Osteoblast (primary cell): ENCODE measurements at regions not wholly inside any gene's neighbourhood (a gene's known extent, or its start where the extent isn't known, plus 50 kb on each side); places are given as distances from the start of the nearest gene placed in this dataset.
"Not testable (repeated sequence)": the region's sequence is repeated elsewhere in the genome, so short reads cannot be mapped to it uniquely, and the experiment has no call there.

Experiments
- DNase-seq: peaks from one replicate; pipeline ENCODE4 v3.0.0; 2011; ENCODE audit warnings: low spot score, mixed read lengths; ENCODE audit not compliant: insufficient read length; ENCODE audit errors: missing footprints
- H2AFZ ChIP-seq: 2 replicates; pipeline ENCODE4 v1.6.0; 2011; ENCODE audit warnings: mild to moderate bottlenecking, low read length
- H3K27ac ChIP-seq: 2 replicates; pipeline ENCODE4 v1.5.1; 2011; ENCODE audit warnings: mild to moderate bottlenecking, low read depth, low read length, moderate library complexity
- H3K27me3 ChIP-seq: 2 replicates; pipeline ENCODE4 v1.6.0; 2012; ENCODE audit warnings: mild to moderate bottlenecking, control low read depth, inconsistent platforms, low read length, moderate library complexity; ENCODE audit not compliant: insufficient read depth
- H3K36me3 ChIP-seq: 2 replicates; pipeline ENCODE4 v1.5.1; 2011; ENCODE audit warnings: mild to moderate bottlenecking, low read length, control low read depth, moderate library complexity; ENCODE audit not compliant: insufficient read depth
- H3K4me1 ChIP-seq: 2 replicates; pipeline ENCODE4 v1.5.1; 2011; ENCODE audit warnings: mild to moderate bottlenecking, low read length, control low read depth, moderate library complexity; ENCODE audit not compliant: insufficient read depth
- H3K4me2 ChIP-seq: 2 replicates; pipeline ENCODE4 v1.6.0; 2011; ENCODE audit warnings: mild to moderate bottlenecking, low read length; ENCODE audit not compliant: insufficient read depth
- H3K4me3 ChIP-seq: fragments of 200-600 bp; sonication (generic); 3 replicates; pipeline ENCODE4 v1.5.1; 2012; ENCODE audit warnings: mild to moderate bottlenecking, low read length, inconsistent platforms; ENCODE audit not compliant: insufficient read depth
- H3K79me2 ChIP-seq: 2 replicates; pipeline ENCODE4 v1.6.0; 2012; ENCODE audit warnings: mild to moderate bottlenecking, low read length, control low read depth, inconsistent platforms; ENCODE audit not compliant: insufficient read depth
- H3K9me3 ChIP-seq: 2 replicates; pipeline ENCODE4 v1.5.1; 2011; ENCODE audit warnings: low read depth, low read length, control low read depth
- H4K20me1 ChIP-seq: 2 replicates; pipeline ENCODE4 v1.6.0; 2012; ENCODE audit warnings: mild to moderate bottlenecking, low read length, control low read depth; ENCODE audit not compliant: insufficient read depth
- TF ChIP-seq, protein P1 (sequence below): IDR thresholded peaks from 2 replicates; pipeline ENCODE4 v1.5.1; 2011; ENCODE audit warnings: mild to moderate bottlenecking, low read depth, low read length, moderate library complexity; ENCODE audit errors: extremely low read depth

DNA sequence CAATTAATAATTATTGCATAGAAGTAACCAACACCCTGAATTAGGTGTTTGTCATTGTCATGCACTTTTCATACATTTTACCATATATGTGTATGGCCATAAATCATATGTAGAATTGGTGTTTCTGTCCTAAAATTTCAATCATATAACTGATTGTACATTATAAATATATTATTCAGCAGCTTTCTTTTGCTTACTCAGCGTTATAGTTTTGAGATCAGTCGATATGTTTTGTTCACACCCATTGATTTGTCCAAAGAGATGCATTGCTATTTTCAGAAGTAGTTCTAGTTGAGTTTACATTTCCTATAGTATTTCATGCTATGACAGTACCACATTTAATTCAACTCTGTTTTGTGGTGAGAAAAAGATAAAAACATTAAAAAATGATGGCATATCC lies 50.5 kb upstream of the PARP4 start:
- no peaks in the 10 kb centered on the region for H3K9me3 ChIP-seq
- H3K36me3 ChIP-seq, result no peaks in the 10 kb centered on the region
- peaks cover 7% of the 10 kb centered on the region for H3K27me3 ChIP-seq

DNA sequence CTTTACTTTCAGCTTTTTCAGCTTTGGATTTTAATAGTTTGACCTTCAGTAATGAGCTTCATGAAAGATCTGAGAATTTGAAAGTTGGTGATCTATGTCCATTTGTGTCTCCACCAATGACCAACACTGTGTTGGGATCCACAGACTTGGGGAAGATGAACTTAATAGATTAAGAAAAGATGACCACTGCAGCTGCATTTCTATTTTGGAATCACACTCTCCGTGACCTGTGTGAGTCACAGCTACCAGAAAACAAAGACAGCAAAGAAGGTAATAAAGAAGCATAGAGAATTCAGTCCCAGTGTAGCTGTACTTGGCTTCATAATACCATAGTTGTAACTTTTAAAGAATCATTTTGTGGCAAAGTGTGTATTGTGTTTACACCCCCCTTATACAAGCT lies 51.4 kb upstream of the PARP4 start:
- peak; percentile 51 for DNase-seq

More for the DNA sequence above, 50.5 kb upstream of the PARP4 start:
- TF ChIP-seq, protein P1, sequence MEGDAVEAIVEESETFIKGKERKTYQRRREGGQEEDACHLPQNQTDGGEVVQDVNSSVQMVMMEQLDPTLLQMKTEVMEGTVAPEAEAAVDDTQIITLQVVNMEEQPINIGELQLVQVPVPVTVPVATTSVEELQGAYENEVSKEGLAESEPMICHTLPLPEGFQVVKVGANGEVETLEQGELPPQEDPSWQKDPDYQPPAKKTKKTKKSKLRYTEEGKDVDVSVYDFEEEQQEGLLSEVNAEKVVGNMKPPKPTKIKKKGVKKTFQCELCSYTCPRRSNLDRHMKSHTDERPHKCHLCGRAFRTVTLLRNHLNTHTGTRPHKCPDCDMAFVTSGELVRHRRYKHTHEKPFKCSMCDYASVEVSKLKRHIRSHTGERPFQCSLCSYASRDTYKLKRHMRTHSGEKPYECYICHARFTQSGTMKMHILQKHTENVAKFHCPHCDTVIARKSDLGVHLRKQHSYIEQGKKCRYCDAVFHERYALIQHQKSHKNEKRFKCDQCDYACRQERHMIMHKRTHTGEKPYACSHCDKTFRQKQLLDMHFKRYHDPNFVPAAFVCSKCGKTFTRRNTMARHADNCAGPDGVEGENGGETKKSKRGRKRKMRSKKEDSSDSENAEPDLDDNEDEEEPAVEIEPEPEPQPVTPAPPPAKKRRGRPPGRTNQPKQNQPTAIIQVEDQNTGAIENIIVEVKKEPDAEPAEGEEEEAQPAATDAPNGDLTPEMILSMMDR, result no peak
- Histone ChIP-seq H3K4me2 (no peak overlapping the region), H4K20me1 (no peaks in the 10 kb centered on the region), H2AFZ (no peak overlapping the region), H3K4me3 (no peak overlapping the region), H3K4me1 (no peaks in the 10 kb centered on the region), H3K79me2 (no peaks in the 10 kb centered on the region), H3K27ac (no peak overlapping the region)
- DNase-seq, result no peak

DNA sequence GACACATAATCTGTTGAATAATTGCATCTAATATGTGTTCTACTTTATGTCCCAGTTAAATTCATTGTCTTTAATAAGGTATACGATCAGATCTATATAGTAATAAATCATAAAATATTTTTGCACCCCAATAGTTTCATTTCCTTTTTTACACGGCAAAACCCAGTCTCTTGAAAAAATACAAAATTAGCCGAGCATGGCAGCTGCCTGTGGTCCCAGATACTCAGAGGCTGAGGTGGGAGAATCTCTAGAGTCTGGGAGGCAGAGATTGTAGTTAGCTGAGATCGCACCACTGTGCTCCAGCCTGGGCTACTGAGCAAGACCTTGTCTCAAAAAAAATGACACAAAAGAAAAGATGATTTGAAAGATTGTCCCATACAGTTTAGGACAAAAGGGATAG lies 52.3 kb upstream of the PARP4 start:
- TF ChIP-seq, protein P1, result no peak
- H3K27ac ChIP-seq, result no peak overlapping the region
- DNase-seq, result no peak
- H3K36me3 ChIP-seq, result no peaks in the 10 kb centered on the region
- no peaks in the 10 kb centered on the region for H3K4me1 ChIP-seq
- no peaks in the 10 kb centered on the region for H3K79me2 ChIP-seq
- no peaks in the 10 kb centered on the region for H4K20me1 ChIP-seq
- H3K4me3 ChIP-seq, result no peak overlapping the region
- H2AFZ ChIP-seq, result no peak overlapping the region
- H3K27me3 ChIP-seq, result no peaks in the 10 kb centered on the region
- H3K9me3 ChIP-seq, result no peaks in the 10 kb centered on the region
- no peak overlapping the region for H3K4me2 ChIP-seq

More for the DNA sequence above, 51.4 kb upstream of the PARP4 start:
- not testable (repeated sequence) for H4K20me1 ChIP-seq, H2AFZ ChIP-seq, H3K4me2 ChIP-seq, H3K4me1 ChIP-seq, H3K27ac ChIP-seq, H3K9me3 ChIP-seq, H3K4me3 ChIP-seq, H3K36me3 ChIP-seq, H3K79me2 ChIP-seq, H3K27me3 ChIP-seq

DNA sequence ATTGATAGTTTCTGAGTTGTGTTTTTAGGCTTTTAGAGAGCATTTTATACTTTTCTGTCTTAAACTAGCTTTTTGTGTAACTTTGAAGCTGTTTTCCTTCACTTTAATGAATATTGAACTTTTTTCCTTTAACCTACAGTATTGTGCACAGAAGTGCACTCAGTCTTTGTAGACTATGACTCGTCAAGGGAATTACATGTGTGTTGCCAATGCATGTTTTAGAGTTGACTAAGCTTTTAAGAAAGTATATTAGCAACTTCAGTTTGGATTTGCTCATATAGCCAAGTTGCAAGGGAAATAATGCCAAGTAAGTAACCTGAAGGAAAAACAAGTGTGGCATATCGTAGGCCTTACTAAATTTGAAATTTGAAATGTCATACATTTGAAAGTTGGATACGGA lies 55.0 kb upstream of the PARP4 start:
- H3K4me3 ChIP-seq, H3K27ac ChIP-seq, H3K36me3 ChIP-seq, H3K27me3 ChIP-seq, H2AFZ ChIP-seq, H3K79me2 ChIP-seq, H4K20me1 ChIP-seq, H3K4me2 ChIP-seq, H3K4me1 ChIP-seq, DNase-seq, H3K9me3 ChIP-seq: not testable (repeated sequence)

DNA sequence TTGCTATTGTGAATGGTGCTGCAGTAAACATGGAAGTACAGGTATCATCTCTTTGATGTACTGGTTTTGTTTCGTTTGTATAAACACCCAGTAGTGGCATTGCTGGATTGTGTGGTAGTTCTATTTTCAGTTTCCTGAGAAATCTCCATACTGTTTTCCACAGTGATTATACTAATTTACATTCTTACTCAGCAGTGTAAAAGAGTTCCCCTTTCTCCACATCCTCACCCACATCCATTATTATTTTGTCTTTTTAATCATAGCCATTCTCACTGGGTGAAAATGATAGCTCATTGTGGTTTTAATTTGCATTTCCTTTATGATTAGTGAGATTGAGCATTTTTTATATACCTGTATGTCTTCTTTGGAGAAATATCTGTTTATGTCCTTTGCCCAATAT lies 62.3 kb upstream of the PARP4 start:
- no peak overlapping the region for H3K27ac ChIP-seq
- H4K20me1 ChIP-seq, result no peaks in the 10 kb centered on the region
- no peak overlapping the region for H3K4me2 ChIP-seq
- no peak for DNase-seq
- H2AFZ ChIP-seq, result no peak overlapping the region
- no peaks in the 10 kb centered on the region for H3K36me3 ChIP-seq
- H3K27me3 ChIP-seq, result no peaks in the 10 kb centered on the region
- no peaks in the 10 kb centered on the region for H3K4me1 ChIP-seq
- no peaks in the 10 kb centered on the region for H3K79me2 ChIP-seq
- TF ChIP-seq, protein P1, result no peak
- H3K4me3 ChIP-seq, result no peak overlapping the region
- H3K9me3 ChIP-seq, result no peaks in the 10 kb centered on the region
